NCI-H460 (cell line): ENCODE measurements at regions not wholly inside any gene's neighbourhood (a gene's known extent, or its start where the extent isn't known, plus 50 kb on each side); places are given as distances from the start of the nearest gene placed in this dataset.
"Not testable (repeated sequence)": the region's sequence is repeated elsewhere in the genome, so short reads cannot be mapped to it uniquely, and the experiment has no call there.

ENCODE experiments used
- DNase-seq: peaks from one replicate; pipeline ENCODE4 v3.0.0-alpha.2; 2016; ENCODE audit warnings: low read depth; ENCODE audit errors: extremely low read depth

GRCh38 chr15:59904450-59905135 lies 99.5 kb upstream of the FOXB1 start:
- DNase-seq, result no peak

GRCh38 chr15:59896663-59897074 lies 107.4 kb upstream of the FOXB1 start:
- DNase-seq, result no peak

GRCh38 chr15:59894835-59895234 lies 109.3 kb upstream of the FOXB1 start:
- DNase-seq, result no peak

GRCh38 chr15:59892985-59893384 lies 111.1 kb upstream of the FOXB1 start:
- DNase-seq, result peak; percentile 15

GRCh38 chr15:59887870-59888269 lies 116.2 kb upstream of the FOXB1 start:
- DNase-seq, result not testable (repeated sequence)

- DNase-seq, result no peak
These were observed 116.9 kb upstream of the FOXB1 start for GRCh38 chr15:59887211-59887610.

GRCh38 chr15:59886441-59886840 lies 117.7 kb upstream of the FOXB1 start:
- no peak for DNase-seq

- no peak for DNase-seq
These were observed 118.3 kb upstream of the FOXB1 start for GRCh38 chr15:59885832-59886231.

- no peak for DNase-seq
These were observed 124.4 kb upstream of the FOXB1 start for GRCh38 chr15:59879506-59880265.

- no peak for DNase-seq
These were observed 128.0 kb upstream of the FOXB1 start for GRCh38 chr15:59876140-59876539.

GRCh38 chr15:59873644-59874272 lies 130.4 kb upstream of the FOXB1 start:
- no peak for DNase-seq

GRCh38 chr15:59867086-59867855 lies 136.8 kb upstream of the FOXB1 start:
- no peak for DNase-seq

GRCh38 chr15:59866642-59867041 lies 137.5 kb upstream of the FOXB1 start:
- no peak for DNase-seq

- no peak for DNase-seq
These were observed 141.6 kb upstream of the FOXB1 start for GRCh38 chr15:59862191-59863155.

- DNase-seq, result no peak
These were observed 156.1 kb upstream of the FOXB1 start for GRCh38 chr15:59847968-59848367.

- DNase-seq, result no peak
These were observed 156.9 kb upstream of the BNIP2 start for GRCh38 chr15:59845942-59846499.

- no peak for DNase-seq
These were observed 154.5 kb upstream of the BNIP2 start for GRCh38 chr15:59843609-59844008.

GRCh38 chr15:59841036-59841435 lies 151.9 kb upstream of the BNIP2 start:
- DNase-seq, result no peak

- no peak for DNase-seq
These were observed 150.8 kb upstream of the BNIP2 start for GRCh38 chr15:59839906-59840305.

- DNase-seq, result no peak
These were observed 149.8 kb upstream of the BNIP2 start for GRCh38 chr15:59838900-59839299.
